Activated CD8-positive, alpha-beta memory T cell treated with anti-CD3 and anti-CD28 coated beads for 36 hours (primary cell): ENCODE measurements at regions not wholly inside any gene's neighbourhood (a gene's known extent, or its start where the extent isn't known, plus 50 kb on each side); places are given as distances from the start of the nearest gene placed in this dataset.

ENCODE experiments used
- CTCF ChIA-PET: fragments of 350-600 bp; sonication (Branson Sonifier 250); formaldehyde crosslinking; loops from one replicate; lab custom pipeline; 2021; ENCODE audit warnings: antibody characterized with exemption; lab: Charles Lee
- POLR2A ChIA-PET: fragments of 350-600 bp; sonication (Branson Sonifier 250); formaldehyde crosslinking; loops from one replicate; lab custom pipeline; 2021; ENCODE audit warnings: antibody characterized with exemption; lab: Charles Lee

GRCh38 chr5:2902742-2903297 lies 151.3 kb upstream of the IRX2 start:
- ChIA-PET POLR2A (no interaction called here), CTCF (no interaction called here)

- ChIA-PET CTCF (no interaction called here), POLR2A (no interaction called here)
These were observed 150.7 kb upstream of the IRX2 start for GRCh38 chr5:2902186-2902585.

GRCh38 chr5:2901511-2901910 lies 150.0 kb upstream of the IRX2 start:
- CTCF ChIA-PET = no interaction called here

GRCh38 chr5:2901096-2901495 lies 149.6 kb upstream of the IRX2 start:
- ChIA-PET POLR2A (no interaction called here), CTCF (no interaction called here)

More at GRCh38 chr5:2901511-2901910, 150.0 kb upstream of the IRX2 start:
- POLR2A ChIA-PET = no interaction called here

GRCh38 chr5:2900360-2900759 lies 148.9 kb upstream of the IRX2 start:
- ChIA-PET POLR2A (no interaction called here), CTCF (no interaction called here)

- ChIA-PET POLR2A (no interaction called here), CTCF (no interaction called here)
These were observed 147.8 kb upstream of the IRX2 start for GRCh38 chr5:2899311-2899710.

GRCh38 chr5:2898661-2899060 lies 147.2 kb upstream of the IRX2 start:
- POLR2A ChIA-PET = no interaction called here

GRCh38 chr5:2897276-2897961 lies 145.9 kb upstream of the IRX2 start:
- CTCF ChIA-PET = no interaction called here
- POLR2A ChIA-PET = no interaction called here

More at GRCh38 chr5:2898661-2899060, 147.2 kb upstream of the IRX2 start:
- CTCF ChIA-PET = no interaction called here

GRCh38 chr5:2896371-2897275 lies 145.1 kb upstream of the IRX2 start:
- ChIA-PET CTCF (no interaction called here), POLR2A (no interaction called here)

- ChIA-PET POLR2A (no interaction called here), CTCF (no interaction called here)
These were observed 144.4 kb upstream of the IRX2 start for GRCh38 chr5:2895876-2896275.

GRCh38 chr5:2895196-2895595 lies 143.7 kb upstream of the IRX2 start:
- ChIA-PET CTCF (no interaction called here), POLR2A (no interaction called here)

GRCh38 chr5:2894736-2895135 lies 143.3 kb upstream of the IRX2 start:
- POLR2A ChIA-PET = no interaction called here
- CTCF ChIA-PET = interaction anchor here (0.7 kb wide), 1 partner anchor 10 kb away, joined by 4 read pairs; no protein-coding TSS in a partner anchor

- CTCF ChIA-PET = interaction anchor here (0.7 kb wide), 1 partner anchor 10 kb away, joined by 4 read pairs; no protein-coding TSS in a partner anchor
- POLR2A ChIA-PET = no interaction called here
These were observed 142.8 kb upstream of the IRX2 start for GRCh38 chr5:2894316-2894715.

- ChIA-PET POLR2A (no interaction called here), CTCF (no interaction called here)
These were observed 141.1 kb upstream of the IRX2 start for GRCh38 chr5:2892466-2893000.

- ChIA-PET CTCF (no interaction called here), POLR2A (no interaction called here)
These were observed 140.3 kb upstream of the IRX2 start for GRCh38 chr5:2891781-2892180.

GRCh38 chr5:2890011-2890410 lies 138.5 kb upstream of the IRX2 start:
- ChIA-PET POLR2A (no interaction called here), CTCF (no interaction called here)

- POLR2A ChIA-PET = no interaction called here
- CTCF ChIA-PET = no interaction called here
These were observed 137.1 kb upstream of the IRX2 start for GRCh38 chr5:2888520-2889060.

GRCh38 chr5:2887481-2888348 lies 136.2 kb upstream of the IRX2 start:
- CTCF ChIA-PET = no interaction called here
- POLR2A ChIA-PET = no interaction called here

- ChIA-PET CTCF (interaction anchor here (0.6 kb wide), 1 partner anchor 192 kb away, joined by 4 read pairs; no protein-coding TSS in a partner anchor), POLR2A (no interaction called here)
These were observed 135.1 kb upstream of the IRX2 start for GRCh38 chr5:2886531-2886930.
